Posterior vena cava (tissue), 2 donors: ENCODE measurements at regions not wholly inside any gene's neighbourhood (a gene's known extent, or its start where the extent isn't known, plus 50 kb on each side); places are given as distances from the start of the nearest gene placed in this dataset.
"Not testable (repeated sequence)": the region's sequence is repeated elsewhere in the genome, so short reads cannot be mapped to it uniquely, and the experiment has no call there.

ENCODE experiments used
- DNase-seq: peaks from one replicate; pipeline ENCODE4 v3.0.0-alpha.2; 2020; ENCODE audit warnings: low spot score
- intact Hi-C, 2 donors: fragments of 100-400 bp; cut with DNase I; formaldehyde crosslinking; loops; one replicate each; pipeline versions ENCODE4 v1.14.1 to v1.14.2; 2022 to 2023
- donor health status: DM: yes; HTN: yes; CAD: no.
- donor health status: DM: yes; HTN: yes; CAD: no.

- no peak for DNase-seq
- intact Hi-C loops = no loop called here
Measured at GRCh38 chr2:175414191-175414881, 232.8 kb upstream of the ATP5MC3 start.

GRCh38 chr2:175410941-175411340, 229.4 kb upstream of the ATP5MC3 start:
- intact Hi-C loops, DNase-seq: not testable (repeated sequence)

- intact Hi-C loops = no loop called here
- DNase-seq = no peak
Measured at GRCh38 chr2:175404839-175405238, 223.3 kb upstream of the ATP5MC3 start.

GRCh38 chr2:175403599-175404221, 222.2 kb upstream of the ATP5MC3 start:
- intact Hi-C loops = no loop called here
- DNase-seq = no peak

- no peak for DNase-seq
- intact Hi-C loops = no loop called here
Measured at GRCh38 chr2:175402571-175402970, 221.1 kb upstream of the ATP5MC3 start.

- intact Hi-C loops = no loop called here
- DNase-seq = no peak
Measured at GRCh38 chr2:175401956-175402469, 220.5 kb upstream of the ATP5MC3 start.

- DNase-seq = no peak
- intact Hi-C loops = no loop called here
Measured at GRCh38 chr2:175400975-175401374, 219.5 kb upstream of the ATP5MC3 start.

GRCh38 chr2:175399326-175399725, 217.8 kb upstream of the ATP5MC3 start:
- DNase-seq = no peak
- intact Hi-C loops = no loop called here

GRCh38 chr2:175398848-175399247, 217.3 kb upstream of the ATP5MC3 start:
- DNase-seq = no peak
- intact Hi-C loops = no loop called here

GRCh38 chr2:175396696-175397095, 215.2 kb upstream of the ATP5MC3 start:
- intact Hi-C loops = no loop called here
- DNase-seq = no peak

- DNase-seq = no peak
- intact Hi-C loops = no loop called here
Measured at GRCh38 chr2:175393851-175394250, 212.3 kb upstream of the ATP5MC3 start.

- no peak for DNase-seq
- intact Hi-C loops = no loop called here
Measured at GRCh38 chr2:175383286-175383685, 201.8 kb upstream of the ATP5MC3 start.

GRCh38 chr2:175373729-175374128, 192.2 kb upstream of the ATP5MC3 start:
- no peak for DNase-seq
- intact Hi-C loops = no loop called here

- no peak for DNase-seq
- intact Hi-C loops = no loop called here
Measured at GRCh38 chr2:175372704-175373701, 191.5 kb upstream of the ATP5MC3 start.

GRCh38 chr2:175371378-175371777, 189.9 kb upstream of the ATP5MC3 start:
- intact Hi-C loops = no loop called here
- no peak for DNase-seq

- DNase-seq = no peak
- intact Hi-C loops = loop anchor here in 1 of 2 donors (10.0 kb wide), 1 partner anchor 728 kb away; the partner anchor contains the start of genes HOXD12 and HOXD13
Measured at GRCh38 chr2:175366815-175367214, 185.3 kb upstream of the ATP5MC3 start.

- DNase-seq = no peak
- intact Hi-C loops = loop anchor here in 1 of 2 donors (10.0 kb wide), 1 partner anchor 731 kb away; the partner anchor contains the start of genes HOXD12 and HOXD13
Measured at GRCh38 chr2:175363699-175364098, 182.2 kb upstream of the ATP5MC3 start.

GRCh38 chr2:175362331-175362730, 180.8 kb upstream of the ATP5MC3 start:
- intact Hi-C loops = loop anchor here in 1 of 2 donors (10.0 kb wide), 1 partner anchor 732 kb away; the partner anchor contains the start of genes HOXD12 and HOXD13
- no peak for DNase-seq

GRCh38 chr2:175359710-175360109, 178.2 kb upstream of the ATP5MC3 start:
- intact Hi-C loops = loop anchor here in 1 of 2 donors (10.0 kb wide), 1 partner anchor 735 kb away; the partner anchor contains the start of genes HOXD12 and HOXD13
- DNase-seq = no peak
